Thymus (tissue), 11 donors: ENCODE measurements at regions not wholly inside any gene's neighbourhood (a gene's known extent, or its start where the extent isn't known, plus 50 kb on each side); places are given as distances from the start of the nearest gene placed in this dataset.
"Not testable (repeated sequence)": the region's sequence is repeated elsewhere in the genome, so short reads cannot be mapped to it uniquely, and the experiment has no call there.

Source experiments
- DNase-seq, 9 donors: peaks; one replicate each; pipeline ENCODE4 v3.0.0-alpha.2; 2013; ENCODE audit warnings: low spot score in 9 of 9, low read depth in 6 of 9, missing footprints in 1 of 9
- H3K27ac ChIP-seq, 2 donors: one replicate each; pipeline ENCODE4 v1.5.1; 2013; ENCODE audit warnings: control low read depth in 1 of 2, low read depth in 1 of 2, low read length in 1 of 2, mild to moderate bottlenecking in 1 of 2, moderate library complexity in 1 of 2
- H3K27me3 ChIP-seq, 2 donors: one replicate each; pipeline ENCODE4 v1.5.1; 2013; ENCODE audit warnings: low read length in 1 of 2; ENCODE audit not compliant: control insufficient read depth in 2 of 2, insufficient read depth in 1 of 2
- H3K36me3 ChIP-seq, 2 donors: one replicate each; pipeline ENCODE4 v1.5.1; 2013; ENCODE audit warnings: low read length in 1 of 2, mild to moderate bottlenecking in 1 of 2, moderate library complexity in 1 of 2; ENCODE audit not compliant: control insufficient read depth in 2 of 2, insufficient read depth in 2 of 2
- H3K4me1 ChIP-seq, 2 donors: one replicate each; pipeline ENCODE4 v1.5.1; 2013; ENCODE audit warnings: low read length in 2 of 2; ENCODE audit not compliant: control insufficient read depth in 2 of 2, insufficient read depth in 2 of 2
- H3K4me3 ChIP-seq, 2 donors: one replicate each; pipeline ENCODE4 v1.5.1; 2013; ENCODE audit warnings: low read length in 2 of 2, control low read depth in 1 of 2, mild to moderate bottlenecking in 1 of 2
- H3K9me3 ChIP-seq, 2 donors: one replicate each; pipeline ENCODE4 v1.5.1; 2013; ENCODE audit warnings: low read length in 1 of 2, mild to moderate bottlenecking in 1 of 2; ENCODE audit not compliant: control insufficient read depth in 2 of 2, insufficient read depth in 1 of 2
- WGBS: extraction: QIAGEN DNeasy Blood & Tissue Kit; methylation state at CpG from one replicate; pipeline ENCODE4 v1.1.7; 2013; 5-methylcytosine and 5-hydroxymethylcytosine counted together
- donor health status: healthy.

- no peak for DNase-seq
- H3K27me3 ChIP-seq, result no peaks in the 10 kb centered on the region
- 97% methylated on average over 2 of the region's 2 CpGs for WGBS
- H3K9me3 ChIP-seq, result peaks cover 0 to 5% of the 10 kb centered on the region in 2 donors
- no peaks in the 10 kb centered on the region for H3K4me1 ChIP-seq
- H3K27ac ChIP-seq, result no peak overlapping the region
- no peak overlapping the region for H3K4me3 ChIP-seq
- H3K36me3 ChIP-seq, result no peaks in the 10 kb centered on the region
These were observed 94.6 kb downstream of the CDC42EP3 start for GRCh38 chr2:37576831-37577230.

- Histone ChIP-seq H3K4me1 (peaks cover 10 to 14% of the 10 kb centered on the region in 2 donors), H3K27me3 (no peaks in the 10 kb centered on the region), H3K36me3 (no peaks in the 10 kb centered on the region), H3K4me3 (no peak overlapping the region), H3K27ac (no peak overlapping the region), H3K9me3 (peaks cover 0 to 5% of the 10 kb centered on the region in 2 donors)
- WGBS, result 98% methylated on average over 3 of the region's 3 CpGs
- no peak for DNase-seq
These were observed 92.2 kb downstream of the CDC42EP3 start for GRCh38 chr2:37579192-37579713.

GRCh38 chr2:37579949-37580348 is 91.5 kb downstream of the CDC42EP3 start:
- H3K27me3 ChIP-seq, H3K27ac ChIP-seq, H3K9me3 ChIP-seq, H3K4me3 ChIP-seq, H3K36me3 ChIP-seq, DNase-seq: not testable (repeated sequence)
- H3K4me1 ChIP-seq, result peaks cover 10 to 14% of the 10 kb centered on the region in 2 donors
- 98% methylated on average over 3 of the region's 3 CpGs for WGBS

GRCh38 chr2:37581433-37581832 is 90.0 kb downstream of the CDC42EP3 start:
- H3K9me3 ChIP-seq, result peaks cover 0 to 5% of the 10 kb centered on the region in 2 donors
- no peak overlapping the region for H3K27ac ChIP-seq
- WGBS, result 98% methylated on average over 5 of the region's 5 CpGs
- H3K27me3 ChIP-seq, result no peaks in the 10 kb centered on the region
- H3K4me1 ChIP-seq, result peaks cover 19 to 28% of the 10 kb centered on the region in 2 donors
- no peak overlapping the region for H3K4me3 ChIP-seq
- no peaks in the 10 kb centered on the region for H3K36me3 ChIP-seq
- DNase-seq, result no peak

GRCh38 chr2:37582481-37583220 is 88.8 kb downstream of the CDC42EP3 start:
- Histone ChIP-seq H3K4me3 (no peak overlapping the region), H3K27ac (no peak overlapping the region), H3K4me1 (peaks cover 23 to 37% of the 10 kb centered on the region in 2 donors), H3K9me3 (peaks cover 0 to 5% of the 10 kb centered on the region in 2 donors), H3K36me3 (no peaks in the 10 kb centered on the region), H3K27me3 (no peaks in the 10 kb centered on the region)
- DNase-seq, result peak in 1 of 9 donors; percentile 38
- WGBS, result 22% methylated on average over 16 of the region's 16 CpGs

GRCh38 chr2:37583402-37583801 is 88.0 kb downstream of the CDC42EP3 start:
- Histone ChIP-seq H3K4me3 (no peak overlapping the region), H3K9me3 (peaks cover 0 to 5% of the 10 kb centered on the region in 2 donors), H3K36me3 (no peaks in the 10 kb centered on the region), H3K27ac (no peak overlapping the region), H3K4me1 (peaks cover 23 to 37% of the 10 kb centered on the region in 2 donors), H3K27me3 (no peaks in the 10 kb centered on the region)
- 95% methylated on average over 3 of the region's 3 CpGs for WGBS
- DNase-seq, result no peak

GRCh38 chr2:37583867-37584266 is 87.6 kb downstream of the CDC42EP3 start:
- no peaks in the 10 kb centered on the region for H3K36me3 ChIP-seq
- H3K9me3 ChIP-seq, result peaks cover 0 to 4% of the 10 kb centered on the region in 2 donors
- H3K27me3 ChIP-seq, result no peaks in the 10 kb centered on the region
- H3K27ac ChIP-seq, result no peak overlapping the region
- DNase-seq, result no peak
- H3K4me1 ChIP-seq, result peaks cover 23 to 37% of the 10 kb centered on the region in 2 donors
- no peak overlapping the region for H3K4me3 ChIP-seq
- WGBS, result 96% methylated on average over 2 of the region's 2 CpGs

- WGBS, result 54% methylated on average over 5 of the region's 5 CpGs
- Histone ChIP-seq H3K9me3 (no peaks in the 10 kb centered on the region), H3K4me1 (peaks cover 28 to 43% of the 10 kb centered on the region in 2 donors), H3K36me3 (no peaks in the 10 kb centered on the region), H3K27ac (peak overlapping the region; percentile 74 to 78), H3K4me3 (no peak overlapping the region), H3K27me3 (no peaks in the 10 kb centered on the region)
- peak in 1 of 9 donors; percentile 53 for DNase-seq
These were observed 86.0 kb downstream of the CDC42EP3 start for GRCh38 chr2:37585295-37585908.

- WGBS, result 20% methylated on average over 7 of the region's 7 CpGs
- Histone ChIP-seq H3K4me1 (peaks cover 29 to 43% of the 10 kb centered on the region in 2 donors), H3K9me3 (no peaks in the 10 kb centered on the region), H3K27me3 (no peaks in the 10 kb centered on the region), H3K4me3 (no peak overlapping the region), H3K36me3 (no peaks in the 10 kb centered on the region), H3K27ac (peak overlapping the region; percentile 78 to 79)
- DNase-seq, result peak; percentile 24 to 86 (median 71)
These were observed 85.3 kb downstream of the CDC42EP3 start for GRCh38 chr2:37585982-37586621.
